Sigmoid colon (tissue), 4 donors: ENCODE measurements at regions not wholly inside any gene's neighbourhood (a gene's known extent, or its start where the extent isn't known, plus 50 kb on each side); places are given as distances from the start of the nearest gene placed in this dataset.

ENCODE experiments used
- EP300 ChIP-seq, 4 donors: sonication (generic); formaldehyde crosslinking; IDR thresholded peaks; one replicate each; pipeline ENCODE4 v1.6.1; 2017; ENCODE audit warnings: antibody characterized with exemption in 4 of 4
- POLR2A ChIP-seq, 2 donors: fragments of 450-650 bp; IDR thresholded peaks; one replicate each; pipeline ENCODE4 v1.6.1; 2016; ENCODE audit warnings: antibody characterized with exemption in 2 of 2, mild to moderate bottlenecking in 2 of 2, moderate library complexity in 2 of 2
- POLR2AphosphoS5 ChIP-seq, 4 donors: sonication (generic); formaldehyde crosslinking; IDR thresholded peaks; one replicate each; pipeline ENCODE4 v1.6.1; 2017; ENCODE audit warnings: antibody characterized with exemption in 4 of 4
- TF ChIP-seq, protein P1 (sequence below), 4 experiments: fragments of 450-650 bp in 3 of 4; fragments of 200-600 bp in 1 of 4; IDR thresholded peaks; one replicate each; pipeline ENCODE4 v1.5.1; 2016 to 2019; ENCODE audit warnings: antibody characterized with exemption in 4 of 4, mild to moderate bottlenecking in 3 of 4, moderate library complexity in 2 of 4

DNA sequence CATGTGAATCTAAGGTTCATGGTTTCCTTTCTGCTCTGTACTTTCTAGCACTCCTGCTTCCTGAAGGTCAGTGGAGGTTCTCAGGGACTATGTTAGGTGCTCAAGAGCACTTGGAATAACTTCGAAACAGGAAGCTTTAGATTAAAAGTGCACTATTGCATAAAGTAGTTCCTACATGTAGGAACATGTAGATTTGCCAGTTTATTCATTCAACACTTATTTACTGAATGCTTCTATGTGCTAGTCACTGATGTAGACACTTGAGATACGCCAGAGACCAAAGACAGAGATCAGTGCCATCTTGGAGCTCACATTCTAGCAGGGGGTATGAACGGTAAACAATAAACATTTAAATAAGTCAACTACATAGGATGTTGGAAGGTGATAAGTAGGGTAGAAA, 87.7 kb downstream of the DHRS2 start:
- TF ChIP-seq, protein P1, sequence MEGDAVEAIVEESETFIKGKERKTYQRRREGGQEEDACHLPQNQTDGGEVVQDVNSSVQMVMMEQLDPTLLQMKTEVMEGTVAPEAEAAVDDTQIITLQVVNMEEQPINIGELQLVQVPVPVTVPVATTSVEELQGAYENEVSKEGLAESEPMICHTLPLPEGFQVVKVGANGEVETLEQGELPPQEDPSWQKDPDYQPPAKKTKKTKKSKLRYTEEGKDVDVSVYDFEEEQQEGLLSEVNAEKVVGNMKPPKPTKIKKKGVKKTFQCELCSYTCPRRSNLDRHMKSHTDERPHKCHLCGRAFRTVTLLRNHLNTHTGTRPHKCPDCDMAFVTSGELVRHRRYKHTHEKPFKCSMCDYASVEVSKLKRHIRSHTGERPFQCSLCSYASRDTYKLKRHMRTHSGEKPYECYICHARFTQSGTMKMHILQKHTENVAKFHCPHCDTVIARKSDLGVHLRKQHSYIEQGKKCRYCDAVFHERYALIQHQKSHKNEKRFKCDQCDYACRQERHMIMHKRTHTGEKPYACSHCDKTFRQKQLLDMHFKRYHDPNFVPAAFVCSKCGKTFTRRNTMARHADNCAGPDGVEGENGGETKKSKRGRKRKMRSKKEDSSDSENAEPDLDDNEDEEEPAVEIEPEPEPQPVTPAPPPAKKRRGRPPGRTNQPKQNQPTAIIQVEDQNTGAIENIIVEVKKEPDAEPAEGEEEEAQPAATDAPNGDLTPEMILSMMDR (IDR thresholded peaks at IDR 0.05), result no peak
- TF ChIP-seq POLR2A (IDR thresholded peaks at IDR 0.05) (no peak), POLR2AphosphoS5 (IDR thresholded peaks at IDR 0.05) (no peak), EP300 (IDR thresholded peaks at IDR 0.05) (no peak)
